ENCODE measurements at regions not wholly inside any gene's neighbourhood (a gene's known extent, or its start where the extent isn't known, plus 50 kb on each side); places are given as distances from the start of the nearest gene placed in this dataset.

DNA sequence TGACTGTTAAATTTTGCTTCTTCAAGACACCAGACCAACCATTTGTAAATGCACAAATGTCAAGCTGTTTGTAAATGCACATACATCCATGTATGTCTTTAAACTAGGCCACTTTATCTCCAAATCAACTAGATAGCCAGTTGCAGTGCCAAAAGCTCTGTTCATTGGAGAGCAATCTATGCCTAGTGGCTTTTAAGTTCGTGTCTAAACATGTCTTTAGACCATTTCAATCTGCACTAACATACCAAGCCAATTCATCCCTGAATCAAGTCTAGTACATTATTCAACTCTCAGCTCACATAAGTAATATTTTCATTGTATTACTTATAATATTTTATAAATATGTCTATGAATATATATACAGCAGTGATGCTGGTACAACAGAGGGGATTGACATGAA is 985.9 kb downstream of the CDH18 start (continued):
- TF ChIP-seq EZH2 (IDR thresholded peaks at IDR 0.05; ENCODE audit: low read depth, unreplicated experiment), result no peak

- ATAC-seq (peak; percentile 41; the same call in 2 of the 3 replicates), DNase-seq (ENCODE audit: low spot score) (peak; percentile 7)
- Mint-ChIP-seq H3K36me3 (ENCODE audit: low read depth) (no peaks in the 10 kb centered on the region), H3K4me1 (peaks cover 6% of the 10 kb centered on the region), H3K27ac (no peak overlapping the region), H3K4me3 (no peak overlapping the region), H3K9me3 (no peaks in the 10 kb centered on the region), H3K27me3 (ENCODE audit: insufficient read depth, low read depth, poor library complexity) (no peaks in the 10 kb centered on the region)
- H3K4me3 ChIP-seq, result no peak overlapping the region
- H3K27ac ChIP-seq (ENCODE audit: low read depth), result peak overlapping the region; percentile 63; the same call in 1 of the 2 replicates
- H3K9me2 ChIP-seq (ENCODE audit: insufficient read depth), result no peaks in the 10 kb centered on the region
- peak overlapping the region; percentile 45 for H2AFZ ChIP-seq
- H3K4me1 ChIP-seq (ENCODE audit: insufficient read depth), result no peaks in the 10 kb centered on the region
- no peaks in the 10 kb centered on the region for H3F3A ChIP-seq (replicated peaks; ENCODE audit: low read depth)
- no peak overlapping the region for H3K4me2 ChIP-seq
- H4K20me1 ChIP-seq (replicated peaks; ENCODE audit: insufficient read depth), result no peaks in the 10 kb centered on the region
- H3K79me2 ChIP-seq (replicated peaks; ENCODE audit: insufficient read depth), result no peaks in the 10 kb centered on the region
- H3K36me3 ChIP-seq (ENCODE audit: insufficient read depth), result no peaks in the 10 kb centered on the region
- H3K27me3 ChIP-seq (ENCODE audit: insufficient read depth), result no peaks in the 10 kb centered on the region
- TF ChIP-seq ZNF331 (CRISPR knock-in tag; IDR thresholded peaks at IDR 0.05; ENCODE audit: low read depth) (no peak), REST (IDR thresholded peaks at IDR 0.05; ENCODE audit: unreplicated experiment) (no peak), EZH2 (IDR thresholded peaks at IDR 0.05; ENCODE audit: low read depth, unreplicated experiment) (no peak), ETS1 (IDR thresholded peaks at IDR 0.05) (no peak), POLR2AphosphoS5 (IDR thresholded peaks at IDR 0.05; ENCODE audit: low read depth) (no peak), ZNF462 (CRISPR knock-in tag; IDR thresholded peaks at IDR 0.05) (no peak), EZH2phosphoT487 (IDR thresholded peaks at IDR 0.05; ENCODE audit: unreplicated experiment) (no peak), NANOG (IDR thresholded peaks at IDR 0.05; ENCODE audit: borderline replicate concordance) (no peak), CREB1 (CRISPR knock-in tag; IDR thresholded peaks at IDR 0.05; ENCODE audit: low read depth) (no peak), STAT1 (IDR thresholded peaks at IDR 0.05; ENCODE audit: unreplicated experiment) (no peak), ZNF114 (CRISPR knock-in tag; IDR thresholded peaks at IDR 0.05) (no peak), JUNB (IDR thresholded peaks at IDR 0.05; ENCODE audit: unreplicated experiment) (no peak)
- TF ChIP-seq, protein P1, sequence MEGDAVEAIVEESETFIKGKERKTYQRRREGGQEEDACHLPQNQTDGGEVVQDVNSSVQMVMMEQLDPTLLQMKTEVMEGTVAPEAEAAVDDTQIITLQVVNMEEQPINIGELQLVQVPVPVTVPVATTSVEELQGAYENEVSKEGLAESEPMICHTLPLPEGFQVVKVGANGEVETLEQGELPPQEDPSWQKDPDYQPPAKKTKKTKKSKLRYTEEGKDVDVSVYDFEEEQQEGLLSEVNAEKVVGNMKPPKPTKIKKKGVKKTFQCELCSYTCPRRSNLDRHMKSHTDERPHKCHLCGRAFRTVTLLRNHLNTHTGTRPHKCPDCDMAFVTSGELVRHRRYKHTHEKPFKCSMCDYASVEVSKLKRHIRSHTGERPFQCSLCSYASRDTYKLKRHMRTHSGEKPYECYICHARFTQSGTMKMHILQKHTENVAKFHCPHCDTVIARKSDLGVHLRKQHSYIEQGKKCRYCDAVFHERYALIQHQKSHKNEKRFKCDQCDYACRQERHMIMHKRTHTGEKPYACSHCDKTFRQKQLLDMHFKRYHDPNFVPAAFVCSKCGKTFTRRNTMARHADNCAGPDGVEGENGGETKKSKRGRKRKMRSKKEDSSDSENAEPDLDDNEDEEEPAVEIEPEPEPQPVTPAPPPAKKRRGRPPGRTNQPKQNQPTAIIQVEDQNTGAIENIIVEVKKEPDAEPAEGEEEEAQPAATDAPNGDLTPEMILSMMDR (conservative IDR thresholded peaks at IDR 0.05; ENCODE audit: low read depth in 2 of 2), result no peak
These were observed 969.2 kb downstream of the CDH18 start for GRCh38 chr5:19018822-19019221.
